B cell (primary cell): ENCODE measurements at regions not wholly inside any gene's neighbourhood (a gene's known extent, or its start where the extent isn't known, plus 50 kb on each side); places are given as distances from the start of the nearest gene placed in this dataset.

Source experiments
- CTCF ChIP-seq: fragments of 200-600 bp; IDR thresholded peaks from one replicate; pipeline ENCODE4 v1.8.0; 2022; ENCODE audit warnings: antibody characterized with exemption, mild to moderate bottlenecking
- EZH2 ChIP-seq: IDR thresholded peaks from 2 replicates; pipeline ENCODE4 v1.6.1; 2012; ENCODE audit warnings: borderline replicate concordance, low read depth, mild to moderate bottlenecking, moderate library complexity, low read length; ENCODE audit not compliant: insufficient read depth, poor library complexity, severe bottlenecking

- TF ChIP-seq CTCF (no peak), EZH2 (no peak)
Measured at GRCh38 chr10:23556727-23557440, 118.0 kb downstream of the OTUD1 start.
